Hepatocyte (in vitro differentiated cells): ENCODE measurements at regions not wholly inside any gene's neighbourhood (a gene's known extent, or its start where the extent isn't known, plus 50 kb on each side); places are given as distances from the start of the nearest gene placed in this dataset.
"Not testable (repeated sequence)": the region's sequence is repeated elsewhere in the genome, so short reads cannot be mapped to it uniquely, and the experiment has no call there.

Experiments
- DNase-seq: peaks from one replicate; pipeline ENCODE4 v3.0.0-alpha.2; 2016; ENCODE audit warnings: low spot score
- H2AFZ ChIP-seq: fragments of 200-600 bp; sonication (generic); 2 replicates; pipeline ENCODE4 v1.6.0; 2016; ENCODE audit warnings: antibody characterized with exemption, mild to moderate bottlenecking
- H3K27ac ChIP-seq: fragments of 200-600 bp; sonication (generic); 2 replicates; pipeline ENCODE4 v1.5.1; 2016; ENCODE audit warnings: mild to moderate bottlenecking
- H3K27me3 ChIP-seq: fragments of 200-600 bp; sonication (generic); 2 replicates; pipeline ENCODE4 v1.6.1; 2016
- H3K36me3 ChIP-seq: fragments of 200-600 bp; sonication (generic); replicated peaks from 2 replicates; pipeline ENCODE4 v1.5.1; 2016; ENCODE audit warnings: low read depth; ENCODE audit not compliant: insufficient read depth
- H3K4me1 ChIP-seq: fragments of 200-600 bp; sonication (generic); 2 replicates; pipeline ENCODE4 v1.5.1; 2016; ENCODE audit warnings: mild to moderate bottlenecking, moderate library complexity; ENCODE audit not compliant: insufficient read depth
- H3K4me2 ChIP-seq: fragments of 200-600 bp; sonication (generic); 2 replicates; pipeline ENCODE4 v1.6.0; 2016
- H3K4me3 ChIP-seq: fragments of 200-600 bp; sonication (generic); 2 replicates; pipeline ENCODE4 v1.5.1; 2016; ENCODE audit warnings: mild to moderate bottlenecking
- H3K79me2 ChIP-seq: fragments of 200-600 bp; sonication (generic); 2 replicates; pipeline ENCODE4 v1.6.0; 2017; ENCODE audit warnings: mild to moderate bottlenecking
- H3K9me2 ChIP-seq: fragments of 200-600 bp; sonication (generic); replicated peaks from 2 replicates; pipeline ENCODE4 v1.6.0; 2017; ENCODE audit warnings: mild to moderate bottlenecking; ENCODE audit not compliant: insufficient read depth
- H3K9me3 ChIP-seq: fragments of 200-600 bp; sonication (generic); 2 replicates; pipeline ENCODE4 v1.5.1; 2016; ENCODE audit warnings: low read depth, mild to moderate bottlenecking
- H4K20me1 ChIP-seq: fragments of 200-600 bp; sonication (generic); 2 replicates; pipeline ENCODE4 v1.6.0; 2016; ENCODE audit warnings: mild to moderate bottlenecking; ENCODE audit not compliant: insufficient read depth, poor library complexity, severe bottlenecking
- CTCF ChIP-seq: fragments of 200-600 bp; sonication (generic); IDR thresholded peaks from 2 replicates; pipeline ENCODE4 v1.5.1; 2016; ENCODE audit warnings: antibody characterized with exemption, mild to moderate bottlenecking; ENCODE audit not compliant: poor library complexity
- EZH2 ChIP-seq: fragments of 200-600 bp; sonication (generic); IDR thresholded peaks from 2 replicates; pipeline ENCODE4 v1.6.1; 2016; ENCODE audit warnings: antibody characterized with exemption, mild to moderate bottlenecking, borderline replicate concordance
- EZH2phosphoT487 ChIP-seq: fragments of 200-600 bp; sonication (generic); IDR thresholded peaks from one replicate; pipeline ENCODE4 v1.6.1; 2018; ENCODE audit warnings: antibody characterized with exemption, mild to moderate bottlenecking, low read depth, moderate library complexity; ENCODE audit not compliant: unreplicated experiment, severe bottlenecking
- WGBS: methylation state at CpG from one replicate; pipeline ENCODE4 v1.1.6; 2016; ENCODE audit warnings: low lambda C conversion rate; ENCODE audit errors: missing lambda C conversion rate; 5-methylcytosine and 5-hydroxymethylcytosine counted together

- Histone ChIP-seq H3K4me2 (no peak overlapping the region), H2AFZ (no peak overlapping the region), H3K9me3 (no peaks in the 10 kb centered on the region), H4K20me1 (no peaks in the 10 kb centered on the region), H3K4me1 (no peaks in the 10 kb centered on the region), H3K36me3 (no peaks in the 10 kb centered on the region), H3K27me3 (no peaks in the 10 kb centered on the region), H3K9me2 (no peaks in the 10 kb centered on the region), H3K27ac (no peak overlapping the region), H3K79me2 (no peaks in the 10 kb centered on the region), H3K4me3 (no peak overlapping the region)
- 4% methylated on average over 2 of the region's 2 CpGs for WGBS
- TF ChIP-seq EZH2phosphoT487 (no peak), EZH2 (no peak), CTCF (no peak)
- DNase-seq, result no peak
Observed at GRCh38 chr14:106522990-106523389, 996.6 kb downstream of the TMEM121 start.

- WGBS, result 40% methylated on average over 2 of the region's 2 CpGs
- Histone ChIP-seq H4K20me1 (no peaks in the 10 kb centered on the region), H3K36me3 (no peaks in the 10 kb centered on the region), H3K27me3 (no peaks in the 10 kb centered on the region), H3K9me3 (no peaks in the 10 kb centered on the region), H3K4me1 (no peaks in the 10 kb centered on the region), H2AFZ (no peak overlapping the region), H3K4me3 (no peak overlapping the region), H3K79me2 (no peaks in the 10 kb centered on the region), H3K4me2 (no peak overlapping the region), H3K9me2 (no peaks in the 10 kb centered on the region), H3K27ac (no peak overlapping the region)
- no peak for DNase-seq
- no peak for TF ChIP-seq CTCF
- no peak for TF ChIP-seq EZH2
- TF ChIP-seq EZH2phosphoT487, result no peak
Observed at GRCh38 chr14:106528717-106529116, 1002.3 kb downstream of the TMEM121 start.

GRCh38 chr14:106530031-106530422, 1003.6 kb downstream of the TMEM121 start:
- Histone ChIP-seq H3K4me1 (no peaks in the 10 kb centered on the region), H3K27ac (no peak overlapping the region), H3K79me2 (no peaks in the 10 kb centered on the region), H3K9me2 (no peaks in the 10 kb centered on the region), H4K20me1 (no peaks in the 10 kb centered on the region), H3K4me2 (no peak overlapping the region), H2AFZ (no peak overlapping the region), H3K9me3 (no peaks in the 10 kb centered on the region), H3K27me3 (no peaks in the 10 kb centered on the region), H3K4me3 (no peak overlapping the region), H3K36me3 (no peaks in the 10 kb centered on the region)
- no peak for DNase-seq
- TF ChIP-seq EZH2 (no peak), EZH2phosphoT487 (no peak), CTCF (no peak)
- WGBS, result 77% methylated on average over 3 of the region's 3 CpGs

GRCh38 chr14:106530423-106531107, 1004.2 kb downstream of the TMEM121 start:
- H3K4me3 ChIP-seq, result no peak overlapping the region
- no peak overlapping the region for H3K27ac ChIP-seq
- WGBS, result 62% methylated on average over 11 of the region's 12 CpGs
- no peaks in the 10 kb centered on the region for H3K9me3 ChIP-seq
- H4K20me1 ChIP-seq, result no peaks in the 10 kb centered on the region
- no peaks in the 10 kb centered on the region for H3K9me2 ChIP-seq
- no peak for TF ChIP-seq EZH2phosphoT487
- TF ChIP-seq EZH2, result no peak
- no peaks in the 10 kb centered on the region for H3K36me3 ChIP-seq
- H2AFZ ChIP-seq, result no peak overlapping the region
- H3K4me2 ChIP-seq, result no peak overlapping the region
- H3K27me3 ChIP-seq, result no peaks in the 10 kb centered on the region
- no peak for DNase-seq
- H3K4me1 ChIP-seq, result no peaks in the 10 kb centered on the region
- H3K79me2 ChIP-seq, result no peaks in the 10 kb centered on the region

GRCh38 chr14:106537597-106537996, 1011.2 kb downstream of the TMEM121 start:
- not testable (repeated sequence) for H3K27ac ChIP-seq, H3K27me3 ChIP-seq, H3K79me2 ChIP-seq, H3K9me3 ChIP-seq, H2AFZ ChIP-seq, H3K36me3 ChIP-seq, H4K20me1 ChIP-seq, H3K4me3 ChIP-seq, DNase-seq, H3K4me1 ChIP-seq, H3K9me2 ChIP-seq, H3K4me2 ChIP-seq
- 53% methylated on average over 6 of the region's 11 CpGs for WGBS
